ENCODE measurements at regions not wholly inside any gene's neighbourhood (a gene's known extent, or its start where the extent isn't known, plus 50 kb on each side); places are given as distances from the start of the nearest gene placed in this dataset.
"Not testable (repeated sequence)": the region's sequence is repeated elsewhere in the genome, so short reads cannot be mapped to it uniquely, and the experiment has no call there.

DNA sequence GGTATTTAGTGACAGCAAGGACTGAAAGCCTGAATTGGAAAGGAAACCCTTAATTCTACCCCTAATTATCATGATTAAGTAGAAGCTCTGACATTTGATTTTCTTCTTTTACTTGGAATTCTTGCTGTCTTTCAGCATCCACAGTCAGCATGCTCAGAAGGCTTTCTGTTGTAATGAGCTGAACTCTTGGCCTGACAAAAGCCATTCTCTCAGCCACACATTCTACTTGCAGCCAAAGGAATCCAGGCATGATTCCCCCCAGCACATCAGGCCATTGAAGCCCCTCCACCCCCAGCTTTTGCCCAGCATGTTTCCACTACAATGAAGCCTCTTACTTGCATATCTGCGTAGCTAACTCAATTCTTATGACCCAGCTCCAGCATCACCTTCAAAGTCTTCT is 94.3 kb upstream of the FRMD4A start:
- Histone ChIP-seq H3K27ac (ENCODE audit: insufficient read depth in 1 of 2, low read depth in 1 of 2, low read length in 2 of 2, poor library complexity in 1 of 2, severe bottlenecking in 2 of 2) (no peak overlapping the region), H3K27me3 (replicated peaks in 2 of 5; ENCODE audit: control insufficient read depth in 4 of 5, insufficient read depth in 5 of 5, low read length in 4 of 5) (peaks cover 0 to 5% (median 0%) of the 10 kb centered on the region in 5 experiments), H3K4me3 (ENCODE audit: control insufficient read depth in 1 of 7, extremely low read depth in 1 of 7, insufficient read depth in 4 of 7, low read depth in 2 of 7, low read length in 6 of 7) (no peak overlapping the region), H3K4me1 (ENCODE audit: control extremely low read depth in 1 of 4, control insufficient read depth in 4 of 4, insufficient read depth in 4 of 4, low read length in 3 of 4) (no peaks in the 10 kb centered on the region), H3K36me3 (ENCODE audit: control insufficient read depth in 4 of 4, insufficient read depth in 4 of 4, low read length in 3 of 4) (no peaks in the 10 kb centered on the region), H3K9me3 (ENCODE audit: control extremely low read depth in 1 of 5, control insufficient read depth in 4 of 5, insufficient read depth in 2 of 5, low read depth in 1 of 5, low read length in 4 of 5) (no peaks in the 10 kb centered on the region)
- 100% methylated on average over 1 of the region's 1 CpG for WGBS (ENCODE audit: insufficient coverage)
- CTCF ChIA-PET: no interaction called here
- DNase-seq: no peak
- POLR2A ChIA-PET: no interaction called here

- Histone ChIP-seq H3K4me3 (ENCODE audit: control insufficient read depth in 1 of 7, extremely low read depth in 1 of 7, insufficient read depth in 4 of 7, low read depth in 2 of 7, low read length in 6 of 7) (no peak overlapping the region), H3K4me1 (ENCODE audit: control extremely low read depth in 1 of 4, control insufficient read depth in 4 of 4, insufficient read depth in 4 of 4, low read length in 3 of 4) (no peaks in the 10 kb centered on the region), H3K27me3 (replicated peaks in 2 of 5; ENCODE audit: control insufficient read depth in 4 of 5, insufficient read depth in 5 of 5, low read length in 4 of 5) (peaks cover 0 to 2% (median 0%) of the 10 kb centered on the region in 5 experiments), H3K9me3 (ENCODE audit: control extremely low read depth in 1 of 5, control insufficient read depth in 4 of 5, insufficient read depth in 2 of 5, low read depth in 1 of 5, low read length in 4 of 5) (no peaks in the 10 kb centered on the region), H3K36me3 (ENCODE audit: control insufficient read depth in 4 of 4, insufficient read depth in 4 of 4, low read length in 3 of 4) (no peaks in the 10 kb centered on the region), H3K27ac (ENCODE audit: insufficient read depth in 1 of 2, low read depth in 1 of 2, low read length in 2 of 2, poor library complexity in 1 of 2, severe bottlenecking in 2 of 2) (no peak overlapping the region)
- WGBS (ENCODE audit: insufficient coverage): 90% methylated on average over 6 of the region's 6 CpGs
- ChIA-PET POLR2A (no interaction called here), CTCF (no interaction called here)
- no peak for DNase-seq
Observed at GRCh38 chr10:14423111-14423744, 92.5 kb upstream of the FRMD4A start.

GRCh38 chr10:14422431-14422830 is 91.7 kb upstream of the FRMD4A start:
- ChIA-PET POLR2A (no interaction called here), CTCF (no interaction called here)
- H3K9me3 ChIP-seq (ENCODE audit: control extremely low read depth in 1 of 5, control insufficient read depth in 4 of 5, insufficient read depth in 2 of 5, low read depth in 1 of 5, low read length in 4 of 5): no peaks in the 10 kb centered on the region
- H3K27me3 ChIP-seq (replicated peaks in 2 of 5; ENCODE audit: control insufficient read depth in 4 of 5, insufficient read depth in 5 of 5, low read length in 4 of 5): peaks cover 0 to 2% (median 0%) of the 10 kb centered on the region in 5 experiments
- no peak for DNase-seq
- no peak overlapping the region for H3K4me3 ChIP-seq (ENCODE audit: control insufficient read depth in 1 of 7, extremely low read depth in 1 of 7, insufficient read depth in 4 of 7, low read depth in 2 of 7, low read length in 6 of 7)
- WGBS (ENCODE audit: insufficient coverage): 78% methylated on average over 1 of the region's 2 CpGs
- no peak overlapping the region for H3K27ac ChIP-seq (ENCODE audit: insufficient read depth in 1 of 2, low read depth in 1 of 2, low read length in 2 of 2, poor library complexity in 1 of 2, severe bottlenecking in 2 of 2)
- no peaks in the 10 kb centered on the region for H3K36me3 ChIP-seq (ENCODE audit: control insufficient read depth in 4 of 4, insufficient read depth in 4 of 4, low read length in 3 of 4)
- H3K4me1 ChIP-seq (ENCODE audit: control extremely low read depth in 1 of 4, control insufficient read depth in 4 of 4, insufficient read depth in 4 of 4, low read length in 3 of 4): no peaks in the 10 kb centered on the region

DNA sequence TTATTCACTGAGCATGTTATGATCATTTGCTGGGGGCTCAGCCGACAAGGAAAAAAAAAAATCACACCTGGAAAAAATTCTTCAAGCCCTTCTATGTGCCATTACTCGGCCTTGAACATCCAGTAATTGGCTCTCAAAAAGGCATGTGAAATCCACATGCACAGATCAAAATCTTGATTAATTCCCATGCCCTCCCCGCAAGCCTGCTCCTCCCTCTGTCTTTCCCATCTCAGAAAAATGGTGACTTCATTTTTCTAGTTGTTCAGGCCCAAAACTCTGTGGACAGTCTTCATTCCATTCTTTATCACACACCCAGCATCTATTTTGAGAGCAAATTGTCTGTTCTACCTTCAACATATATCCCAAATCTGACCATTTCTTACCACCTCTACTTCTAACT is 91.2 kb upstream of the FRMD4A start:
- Histone ChIP-seq H3K4me3 (ENCODE audit: control insufficient read depth in 1 of 7, extremely low read depth in 1 of 7, insufficient read depth in 4 of 7, low read depth in 2 of 7, low read length in 6 of 7) (no peak overlapping the region), H3K27me3 (replicated peaks in 2 of 5; ENCODE audit: control insufficient read depth in 4 of 5, insufficient read depth in 5 of 5, low read length in 4 of 5) (peaks cover 0 to 2% (median 0%) of the 10 kb centered on the region in 5 experiments), H3K4me1 (ENCODE audit: control extremely low read depth in 1 of 4, control insufficient read depth in 4 of 4, insufficient read depth in 4 of 4, low read length in 3 of 4) (no peaks in the 10 kb centered on the region), H3K27ac (ENCODE audit: insufficient read depth in 1 of 2, low read depth in 1 of 2, low read length in 2 of 2, poor library complexity in 1 of 2, severe bottlenecking in 2 of 2) (no peak overlapping the region), H3K36me3 (ENCODE audit: control insufficient read depth in 4 of 4, insufficient read depth in 4 of 4, low read length in 3 of 4) (no peaks in the 10 kb centered on the region), H3K9me3 (ENCODE audit: control extremely low read depth in 1 of 5, control insufficient read depth in 4 of 5, insufficient read depth in 2 of 5, low read depth in 1 of 5, low read length in 4 of 5) (no peaks in the 10 kb centered on the region)
- POLR2A ChIA-PET: no interaction called here
- DNase-seq: no peak
- WGBS (ENCODE audit: insufficient coverage): 88% methylated on average over 3 of the region's 3 CpGs
- CTCF ChIA-PET: no interaction called here

DNA sequence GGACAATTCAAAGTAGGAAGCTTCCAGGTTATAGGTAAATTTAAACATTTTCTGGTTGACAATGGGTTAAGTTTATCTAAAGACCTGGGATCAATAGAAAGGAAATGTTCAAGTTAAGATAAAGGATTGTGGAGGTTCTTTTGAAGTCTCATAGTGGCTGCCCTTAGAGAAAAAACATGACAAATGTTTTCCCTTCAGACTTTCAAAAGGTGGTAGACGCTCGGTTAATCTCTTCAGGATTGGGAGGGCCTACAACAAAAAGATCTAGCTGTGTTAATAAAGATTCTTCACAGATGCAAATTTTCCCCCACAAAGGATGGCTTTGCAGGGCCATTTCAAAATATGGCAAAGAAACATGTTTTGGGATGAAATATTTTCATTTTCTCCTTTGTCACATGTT is 86.6 kb upstream of the FRMD4A start:
- H3K4me3 ChIP-seq (ENCODE audit: control insufficient read depth in 1 of 7, extremely low read depth in 1 of 7, insufficient read depth in 4 of 7, low read depth in 2 of 7, low read length in 6 of 7); H3K36me3 ChIP-seq (ENCODE audit: control insufficient read depth in 4 of 4, insufficient read depth in 4 of 4, low read length in 3 of 4); H3K27ac ChIP-seq (ENCODE audit: insufficient read depth in 1 of 2, low read depth in 1 of 2, low read length in 2 of 2, poor library complexity in 1 of 2, severe bottlenecking in 2 of 2); DNase-seq; CTCF ChIA-PET; POLR2A ChIA-PET; H3K27me3 ChIP-seq (replicated peaks in 2 of 5; ENCODE audit: control insufficient read depth in 4 of 5, insufficient read depth in 5 of 5, low read length in 4 of 5); H3K9me3 ChIP-seq (ENCODE audit: control extremely low read depth in 1 of 5, control insufficient read depth in 4 of 5, insufficient read depth in 2 of 5, low read depth in 1 of 5, low read length in 4 of 5); H3K4me1 ChIP-seq (ENCODE audit: control extremely low read depth in 1 of 4, control insufficient read depth in 4 of 4, insufficient read depth in 4 of 4, low read length in 3 of 4): not testable (repeated sequence)
- WGBS (ENCODE audit: insufficient coverage): no CpG with 5 or more reads among the region's 2 CpGs

DNA sequence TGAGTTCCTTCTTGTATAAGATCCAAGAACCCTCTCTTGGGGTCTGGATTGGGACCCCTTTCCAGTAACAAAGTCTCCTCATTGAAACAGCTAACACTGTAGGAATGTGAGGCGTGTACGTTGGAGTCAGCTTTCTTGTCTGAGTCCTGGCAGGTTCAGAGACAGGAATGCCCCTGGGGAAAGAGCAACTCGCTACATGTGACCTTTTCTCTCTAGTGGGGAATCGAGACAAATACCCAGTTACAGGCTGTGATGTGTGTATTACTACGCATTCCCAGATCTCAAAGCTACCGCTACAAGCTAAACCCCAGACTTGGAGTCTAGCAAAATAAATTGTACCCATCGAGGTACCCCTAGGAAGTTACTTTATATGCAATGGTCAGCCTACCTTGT is 85.6 kb upstream of the FRMD4A start:
- Histone ChIP-seq H3K27me3 (replicated peaks in 2 of 5; ENCODE audit: control insufficient read depth in 4 of 5, insufficient read depth in 5 of 5, low read length in 4 of 5) (peaks cover 0 to 3% (median 0%) of the 10 kb centered on the region in 5 experiments), H3K4me3 (ENCODE audit: control insufficient read depth in 1 of 7, extremely low read depth in 1 of 7, insufficient read depth in 4 of 7, low read depth in 2 of 7, low read length in 6 of 7) (no peak overlapping the region), H3K4me1 (ENCODE audit: control extremely low read depth in 1 of 4, control insufficient read depth in 4 of 4, insufficient read depth in 4 of 4, low read length in 3 of 4) (no peaks in the 10 kb centered on the region), H3K27ac (ENCODE audit: insufficient read depth in 1 of 2, low read depth in 1 of 2, low read length in 2 of 2, poor library complexity in 1 of 2, severe bottlenecking in 2 of 2) (no peak overlapping the region), H3K9me3 (ENCODE audit: control extremely low read depth in 1 of 5, control insufficient read depth in 4 of 5, insufficient read depth in 2 of 5, low read depth in 1 of 5, low read length in 4 of 5) (no peaks in the 10 kb centered on the region), H3K36me3 (ENCODE audit: control insufficient read depth in 4 of 4, insufficient read depth in 4 of 4, low read length in 3 of 4) (no peaks in the 10 kb centered on the region)
- no peak for DNase-seq
- ChIA-PET CTCF (no interaction called here), POLR2A (no interaction called here)
- WGBS (ENCODE audit: insufficient coverage): 98% methylated on average over 6 of the region's 7 CpGs

- Histone ChIP-seq H3K36me3 (ENCODE audit: control insufficient read depth in 4 of 4, insufficient read depth in 4 of 4, low read length in 3 of 4) (no peaks in the 10 kb centered on the region), H3K4me1 (ENCODE audit: control extremely low read depth in 1 of 4, control insufficient read depth in 4 of 4, insufficient read depth in 4 of 4, low read length in 3 of 4) (no peaks in the 10 kb centered on the region), H3K27me3 (replicated peaks in 2 of 5; ENCODE audit: control insufficient read depth in 4 of 5, insufficient read depth in 5 of 5, low read length in 4 of 5) (peaks cover 0 to 3% (median 0%) of the 10 kb centered on the region in 5 experiments), H3K4me3 (ENCODE audit: control insufficient read depth in 1 of 7, extremely low read depth in 1 of 7, insufficient read depth in 4 of 7, low read depth in 2 of 7, low read length in 6 of 7) (no peak overlapping the region), H3K9me3 (ENCODE audit: control extremely low read depth in 1 of 5, control insufficient read depth in 4 of 5, insufficient read depth in 2 of 5, low read depth in 1 of 5, low read length in 4 of 5) (no peaks in the 10 kb centered on the region), H3K27ac (ENCODE audit: insufficient read depth in 1 of 2, low read depth in 1 of 2, low read length in 2 of 2, poor library complexity in 1 of 2, severe bottlenecking in 2 of 2) (no peak overlapping the region)
- no peak for DNase-seq
- ChIA-PET CTCF (no interaction called here), POLR2A (no interaction called here)
- 76% methylated on average over 4 of the region's 4 CpGs for WGBS (ENCODE audit: insufficient coverage)
Observed at GRCh38 chr10:14415676-14416307, 85.1 kb upstream of the FRMD4A start.
